SH-SY5Y (cell line): ENCODE measurements at regions not wholly inside any gene's neighbourhood (a gene's known extent, or its start where the extent isn't known, plus 50 kb on each side); places are given as distances from the start of the nearest gene placed in this dataset.

ENCODE experiments used
- GATA2 ChIP-seq: IDR thresholded peaks from 2 replicates; pipeline ENCODE4 v1.6.1; 2011; ENCODE audit warnings: mild to moderate bottlenecking, low read depth, low read length
- GATA3 ChIP-seq: IDR thresholded peaks from 2 replicates; pipeline ENCODE4 v1.6.1; 2011; ENCODE audit warnings: low read depth, mild to moderate bottlenecking, low read length, moderate library complexity

GRCh38 chr4:135177321-135177720, 975.7 kb upstream of the PABPC4L start:
- no peak for TF ChIP-seq GATA3
- no peak for TF ChIP-seq GATA2

GRCh38 chr4:135166661-135167060, 965.1 kb upstream of the PABPC4L start:
- TF ChIP-seq GATA2 (no peak), GATA3 (no peak)

GRCh38 chr4:135164601-135165000, 963.0 kb upstream of the PABPC4L start:
- TF ChIP-seq GATA3 (no peak), GATA2 (no peak)

- no peak for TF ChIP-seq GATA2
- TF ChIP-seq GATA3 = no peak
Measured at GRCh38 chr4:135144498-135144897, 942.9 kb upstream of the PABPC4L start.

- TF ChIP-seq GATA3 = no peak
- no peak for TF ChIP-seq GATA2
Measured at GRCh38 chr4:135124196-135124595, 922.6 kb upstream of the PABPC4L start.

GRCh38 chr4:135123632-135124031, 922.0 kb upstream of the PABPC4L start:
- no peak for TF ChIP-seq GATA3
- no peak for TF ChIP-seq GATA2

GRCh38 chr4:135122457-135122856, 920.9 kb upstream of the PABPC4L start:
- TF ChIP-seq GATA2 (no peak), GATA3 (no peak)

GRCh38 chr4:135120195-135120594, 918.6 kb upstream of the PABPC4L start:
- TF ChIP-seq GATA3 = no peak
- no peak for TF ChIP-seq GATA2

GRCh38 chr4:135114079-135114478, 912.5 kb upstream of the PABPC4L start:
- TF ChIP-seq GATA3 = no peak
- TF ChIP-seq GATA2 = no peak

GRCh38 chr4:135098061-135098460, 896.5 kb upstream of the PABPC4L start:
- TF ChIP-seq GATA3 = no peak
- TF ChIP-seq GATA2 = no peak

GRCh38 chr4:135073389-135073788, 871.8 kb upstream of the PABPC4L start:
- TF ChIP-seq GATA3 (no peak), GATA2 (no peak)

- no peak for TF ChIP-seq GATA2
Measured at GRCh38 chr4:135072553-135072952, 871.0 kb upstream of the PABPC4L start.

- TF ChIP-seq GATA2 (no peak), GATA3 (no peak)
Measured at GRCh38 chr4:135065366-135065765, 863.8 kb upstream of the PABPC4L start.

GRCh38 chr4:135050086-135050717, 848.6 kb upstream of the PABPC4L start:
- TF ChIP-seq GATA2 (no peak), GATA3 (no peak)

- TF ChIP-seq GATA3 (no peak), GATA2 (no peak)
Measured at GRCh38 chr4:135032670-135033069, 831.1 kb upstream of the PABPC4L start.

- TF ChIP-seq GATA2 = no peak
- no peak for TF ChIP-seq GATA3
Measured at GRCh38 chr4:135015771-135016170, 814.2 kb upstream of the PABPC4L start.

GRCh38 chr4:135007400-135007799, 805.8 kb upstream of the PABPC4L start:
- no peak for TF ChIP-seq GATA2
- TF ChIP-seq GATA3 = no peak
